PC-9 (cell line): ENCODE measurements at regions not wholly inside any gene's neighbourhood (a gene's known extent, or its start where the extent isn't known, plus 50 kb on each side); places are given as distances from the start of the nearest gene placed in this dataset.
"Not testable (repeated sequence)": the region's sequence is repeated elsewhere in the genome, so short reads cannot be mapped to it uniquely, and the experiment has no call there.

Source experiments
- BruUV-seq: library from RNA; stranded (reverse); fragments of 400-500 nt; replicated peaks from 2 replicates; lab custom pipeline; 2021; lab: Mats Ljungman, UMichigan
- CTCF ChIA-PET: fragments of 300-600 bp; sonication (Branson Sonifier 250); formaldehyde crosslinking; loops from one replicate; lab custom pipeline; 2022; ENCODE audit warnings: antibody characterized with exemption; lab: Charles Lee
- POLR2A ChIA-PET: fragments of 300-600 bp; sonication (Branson Sonifier 250); formaldehyde crosslinking; loops from one replicate; lab custom pipeline; 2022; ENCODE audit warnings: antibody characterized with exemption; ENCODE audit not compliant: unreplicated experiment; lab: Charles Lee
- DNase-seq, 2 experiments: peaks; one replicate each; pipeline versions ENCODE4 v3.0.0 to v3.0.0-alpha.2; 2015 to 2022; ENCODE audit warnings: mixed read lengths in 1 of 2
- H2AFZ ChIP-seq: fragments of 200-600 bp; sonication (generic); 2 replicates; pipeline ENCODE4 v1.8.1; 2017; ENCODE audit warnings: antibody characterized with exemption
- H3F3A ChIP-seq: fragments of 200-600 bp; sonication (generic); 2 replicates; pipeline ENCODE4 v1.8.1; 2017; ENCODE audit warnings: antibody characterized with exemption, mild to moderate bottlenecking, low read depth; ENCODE audit not compliant: insufficient read depth
- H3K27ac ChIP-seq: fragments of 200-600 bp; sonication (generic); 2 replicates; pipeline ENCODE4 v1.6.1; 2016; ENCODE audit warnings: mixed run types
- H3K27me3 ChIP-seq: fragments of 200-600 bp; sonication (generic); 2 replicates; pipeline ENCODE4 v1.6.1; 2016; ENCODE audit warnings: low read depth, mixed run types; ENCODE audit not compliant: insufficient read depth
- H3K36me3 ChIP-seq: fragments of 200-600 bp; sonication (generic); 2 replicates; pipeline ENCODE4 v1.6.1; 2016; ENCODE audit warnings: low read depth, mixed run types
- H3K4me1 ChIP-seq: fragments of 200-600 bp; sonication (generic); replicated peaks from 2 replicates; pipeline ENCODE4 v1.6.1; 2016; ENCODE audit warnings: mixed run types; ENCODE audit not compliant: insufficient read depth
- H3K4me2 ChIP-seq: fragments of 200-600 bp; sonication (generic); 2 replicates; pipeline ENCODE4 v1.6.1; 2017; ENCODE audit warnings: mixed run types
- H3K4me3 ChIP-seq: fragments of 200-600 bp; sonication (generic); 2 replicates; pipeline ENCODE4 v1.6.1; 2016; ENCODE audit warnings: mixed run types
- H3K79me2 ChIP-seq: fragments of 200-600 bp; sonication (generic); 2 replicates; pipeline ENCODE4 v1.6.1; 2017; ENCODE audit warnings: low read depth, mixed run types
- H3K9me2 ChIP-seq: fragments of 200-600 bp; sonication (generic); 2 replicates; pipeline ENCODE4 v1.8.1; 2017; ENCODE audit warnings: mild to moderate bottlenecking; ENCODE audit not compliant: insufficient read depth
- H3K9me3 ChIP-seq: fragments of 200-600 bp; sonication (generic); 2 replicates; pipeline ENCODE4 v1.8.1; 2016; ENCODE audit warnings: low read depth; ENCODE audit not compliant: insufficient read depth
- H4K20me1 ChIP-seq: fragments of 200-600 bp; sonication (generic); 2 replicates; pipeline ENCODE4 v1.8.1; 2017; ENCODE audit not compliant: insufficient read depth
- EZH2 ChIP-seq: fragments of 200-600 bp; sonication (generic); IDR thresholded peaks from 2 replicates; pipeline ENCODE4 v1.8.0; 2017; ENCODE audit warnings: antibody characterized with exemption, low read depth
- intact Hi-C: fragments of 100-400 bp; cut with micrococcal nuclease; formaldehyde crosslinking; loops from one replicate; pipeline ENCODE4 v1.10.0; 2022; ENCODE audit not compliant: unreplicated experiment
- TF ChIP-seq, protein P1 (sequence below): fragments of 200-600 bp; sonication (generic); conservative IDR thresholded peaks from 2 replicates; pipeline ENCODE4 v1.6.1; 2017; ENCODE audit warnings: mixed run types, antibody characterized with exemption, mild to moderate bottlenecking, moderate library complexity

GRCh38 chr16:55991843-55992242 lies 116.7 kb upstream of the CES5A start:
- H3K79me2 ChIP-seq, result no peaks in the 10 kb centered on the region
- H3K4me3 ChIP-seq, result no peak overlapping the region
- H3K27me3 ChIP-seq, result no peaks in the 10 kb centered on the region
- no peaks in the 10 kb centered on the region; the same call in 1 of the 2 replicates for H3F3A ChIP-seq
- no peak overlapping the region for H3K27ac ChIP-seq
- H2AFZ ChIP-seq, result no peak overlapping the region
- H4K20me1 ChIP-seq, result no peaks in the 10 kb centered on the region
- H3K4me1 ChIP-seq, result 0 out of 2 replicates have a peak, but pooled peaks cover 12% of the 10 kb centered on the region
- no peak for TF ChIP-seq EZH2
- TF ChIP-seq, protein P1, sequence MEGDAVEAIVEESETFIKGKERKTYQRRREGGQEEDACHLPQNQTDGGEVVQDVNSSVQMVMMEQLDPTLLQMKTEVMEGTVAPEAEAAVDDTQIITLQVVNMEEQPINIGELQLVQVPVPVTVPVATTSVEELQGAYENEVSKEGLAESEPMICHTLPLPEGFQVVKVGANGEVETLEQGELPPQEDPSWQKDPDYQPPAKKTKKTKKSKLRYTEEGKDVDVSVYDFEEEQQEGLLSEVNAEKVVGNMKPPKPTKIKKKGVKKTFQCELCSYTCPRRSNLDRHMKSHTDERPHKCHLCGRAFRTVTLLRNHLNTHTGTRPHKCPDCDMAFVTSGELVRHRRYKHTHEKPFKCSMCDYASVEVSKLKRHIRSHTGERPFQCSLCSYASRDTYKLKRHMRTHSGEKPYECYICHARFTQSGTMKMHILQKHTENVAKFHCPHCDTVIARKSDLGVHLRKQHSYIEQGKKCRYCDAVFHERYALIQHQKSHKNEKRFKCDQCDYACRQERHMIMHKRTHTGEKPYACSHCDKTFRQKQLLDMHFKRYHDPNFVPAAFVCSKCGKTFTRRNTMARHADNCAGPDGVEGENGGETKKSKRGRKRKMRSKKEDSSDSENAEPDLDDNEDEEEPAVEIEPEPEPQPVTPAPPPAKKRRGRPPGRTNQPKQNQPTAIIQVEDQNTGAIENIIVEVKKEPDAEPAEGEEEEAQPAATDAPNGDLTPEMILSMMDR, result no peak
- no peaks in the 10 kb centered on the region for H3K36me3 ChIP-seq
- POLR2A ChIA-PET, result no interaction called here
- no peak for DNase-seq
- H3K4me2 ChIP-seq, result no peak overlapping the region
- BruUV-seq, result no TSS peak
- H3K9me2 ChIP-seq, result no peaks in the 10 kb centered on the region
- CTCF ChIA-PET, result no interaction called here
- intact Hi-C loops, result no loop called here
- H3K9me3 ChIP-seq, result no peaks in the 10 kb centered on the region

DNA sequence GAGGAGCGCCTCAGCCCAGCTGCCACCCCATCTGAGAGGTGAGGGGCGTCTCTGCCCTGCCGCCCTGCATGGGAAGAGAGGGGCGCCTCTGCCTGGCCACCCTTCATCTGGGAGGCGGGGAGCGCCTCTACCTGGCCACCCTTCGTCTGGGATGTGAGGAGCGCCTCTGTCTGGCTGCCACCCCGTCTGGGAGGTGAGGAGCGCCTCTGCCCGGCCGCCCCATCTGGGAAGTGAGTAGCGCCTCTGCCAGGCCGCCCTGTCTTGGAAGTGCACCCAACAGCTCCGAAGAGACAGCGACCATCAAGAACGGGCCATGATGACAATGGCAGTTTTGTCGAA lies 114.4 kb upstream of the CES5A start:
- BruUV-seq, result no TSS peak
- TF ChIP-seq, protein P1, result no peak
- TF ChIP-seq EZH2, result no peak
- intact Hi-C loops, result no loop called here
- DNase-seq, result no peak
- Histone ChIP-seq H3K4me2 (no peak overlapping the region), H3F3A (no peaks in the 10 kb centered on the region), H3K4me3 (no peak overlapping the region), H3K4me1 (no peaks in the 10 kb centered on the region), H2AFZ (no peak overlapping the region), H3K9me3 (no peaks in the 10 kb centered on the region), H3K27me3 (no peaks in the 10 kb centered on the region), H4K20me1 (no peaks in the 10 kb centered on the region), H3K36me3 (no peaks in the 10 kb centered on the region), H3K27ac (no peak overlapping the region), H3K79me2 (no peaks in the 10 kb centered on the region), H3K9me2 (no peaks in the 10 kb centered on the region)
- ChIA-PET CTCF (no interaction called here), POLR2A (no interaction called here)

DNA sequence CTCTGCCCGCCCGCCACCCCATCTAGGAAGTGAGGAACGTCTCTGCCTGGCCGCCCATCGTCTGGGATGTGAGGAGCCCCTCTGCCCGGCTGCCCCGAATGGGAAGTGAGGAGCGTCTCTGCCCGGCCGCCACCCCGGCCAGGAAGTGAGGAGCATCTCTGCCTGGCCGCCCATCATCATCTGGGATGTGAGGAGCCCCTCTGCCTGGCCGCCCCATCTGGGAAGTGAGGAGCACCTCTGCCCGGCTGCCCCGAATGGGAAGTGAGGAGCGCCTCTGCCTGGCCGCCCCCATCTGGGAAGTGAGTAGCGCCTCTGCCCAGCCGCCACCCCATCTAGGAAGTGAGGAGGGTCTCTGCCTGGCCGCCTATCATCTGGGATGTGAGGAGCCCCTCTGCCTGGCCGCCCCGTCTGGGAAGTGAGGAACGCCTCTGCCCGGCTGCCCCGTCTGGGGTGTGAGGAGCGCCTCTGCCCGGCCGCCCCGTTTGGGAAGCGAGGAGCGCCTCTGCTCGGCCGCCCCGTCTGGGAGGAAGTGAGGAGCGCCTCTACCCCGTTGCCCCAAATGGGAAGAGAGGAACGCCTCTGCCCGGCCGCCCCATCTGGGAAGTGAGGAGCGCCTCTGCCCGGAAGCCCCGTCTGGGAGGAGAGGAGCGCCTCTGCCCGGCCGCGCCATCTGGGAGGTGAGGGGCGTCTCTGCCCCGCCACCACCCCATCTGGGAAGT lies 113.8 kb upstream of the CES5A start:
- DNase-seq, H3K27me3 ChIP-seq, H3F3A ChIP-seq, H3K36me3 ChIP-seq, POLR2A ChIA-PET, H2AFZ ChIP-seq, H4K20me1 ChIP-seq, BruUV-seq, H3K9me2 ChIP-seq, H3K4me2 ChIP-seq, H3K27ac ChIP-seq, H3K79me2 ChIP-seq, H3K4me1 ChIP-seq, H3K4me3 ChIP-seq, CTCF ChIA-PET, H3K9me3 ChIP-seq, intact Hi-C loops: not testable (repeated sequence)

DNA sequence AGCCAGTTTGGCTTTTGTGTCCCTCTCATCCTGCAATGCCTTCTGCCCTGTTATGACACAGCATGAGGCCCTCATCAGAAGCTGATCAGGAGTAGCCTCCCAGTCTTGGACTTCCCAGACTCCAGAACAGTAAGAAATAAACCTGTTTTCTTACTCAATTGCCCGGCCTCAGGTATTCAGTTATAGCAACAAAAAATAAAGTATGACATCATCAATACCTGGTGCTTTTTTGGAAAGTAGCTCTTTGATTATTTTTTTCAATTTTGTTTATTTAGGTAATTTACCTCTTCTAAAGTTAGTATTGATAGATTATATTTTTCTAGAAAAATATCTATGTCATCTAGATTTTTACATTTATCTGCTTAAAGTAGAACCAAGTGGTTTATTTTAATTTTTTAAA lies 112.8 kb upstream of the CES5A start:
- no peak overlapping the region for H3K4me3 ChIP-seq
- H3K79me2 ChIP-seq, result no peaks in the 10 kb centered on the region
- H4K20me1 ChIP-seq, result no peaks in the 10 kb centered on the region
- BruUV-seq, result no TSS peak
- H3K27me3 ChIP-seq, result no peaks in the 10 kb centered on the region
- POLR2A ChIA-PET, result no interaction called here
- H3K9me3 ChIP-seq, result no peaks in the 10 kb centered on the region
- CTCF ChIA-PET, result no interaction called here
- no peaks in the 10 kb centered on the region for H3F3A ChIP-seq
- TF ChIP-seq, protein P1, result no peak
- TF ChIP-seq EZH2, result no peak
- intact Hi-C loops, result no loop called here
- H3K4me2 ChIP-seq, result no peak overlapping the region
- no peak overlapping the region for H2AFZ ChIP-seq
- H3K36me3 ChIP-seq, result no peaks in the 10 kb centered on the region
- no peaks in the 10 kb centered on the region for H3K4me1 ChIP-seq
- no peaks in the 10 kb centered on the region for H3K9me2 ChIP-seq
- DNase-seq, result no peak
- H3K27ac ChIP-seq, result no peak overlapping the region
